ENCODE measurements at regions not wholly inside any gene's neighbourhood (a gene's known extent, or its start where the extent isn't known, plus 50 kb on each side); places are given as distances from the start of the nearest gene placed in this dataset.
"Not testable (repeated sequence)": the region's sequence is repeated elsewhere in the genome, so short reads cannot be mapped to it uniquely, and the experiment has no call there.

DNA sequence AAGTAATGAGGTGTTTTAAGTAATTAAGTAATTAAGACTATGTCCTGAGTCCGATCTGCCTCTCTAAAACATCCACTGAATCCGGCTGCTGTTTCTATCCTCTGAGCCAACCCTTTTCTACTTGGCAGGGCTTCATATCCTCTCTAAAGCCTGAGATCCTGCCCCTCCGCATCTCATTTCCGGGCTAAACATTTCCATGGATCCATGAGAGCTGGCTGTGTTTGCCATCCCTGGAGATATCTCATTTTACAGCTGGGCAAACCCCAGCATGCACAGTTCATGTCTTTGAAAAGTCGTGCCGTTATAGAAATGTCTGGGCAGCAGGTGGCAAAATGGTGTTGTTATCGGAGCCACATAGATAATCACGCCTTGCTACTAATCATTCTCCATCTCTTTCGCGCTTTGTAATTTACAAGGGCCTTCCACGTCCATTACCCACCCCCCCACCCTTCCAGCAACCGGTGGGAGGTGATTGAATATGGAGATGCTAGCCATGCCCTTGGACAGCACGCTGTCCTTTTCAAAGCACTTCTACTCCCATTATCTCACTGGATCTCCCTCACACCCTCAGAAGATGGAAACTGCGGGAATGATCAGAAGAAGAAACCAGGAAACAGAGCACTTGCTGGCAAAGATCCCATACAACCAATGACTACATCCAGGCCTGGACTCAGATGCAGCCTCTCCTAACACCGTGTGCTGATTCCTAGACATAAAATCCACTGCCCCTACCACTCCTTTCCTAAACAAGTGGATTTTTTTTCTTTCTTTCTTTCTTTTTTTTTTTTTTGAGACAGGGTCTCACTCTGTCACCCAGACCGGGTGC is 1189.2 kb downstream of the TYW1 start:
- TF ChIP-seq, protein P1, sequence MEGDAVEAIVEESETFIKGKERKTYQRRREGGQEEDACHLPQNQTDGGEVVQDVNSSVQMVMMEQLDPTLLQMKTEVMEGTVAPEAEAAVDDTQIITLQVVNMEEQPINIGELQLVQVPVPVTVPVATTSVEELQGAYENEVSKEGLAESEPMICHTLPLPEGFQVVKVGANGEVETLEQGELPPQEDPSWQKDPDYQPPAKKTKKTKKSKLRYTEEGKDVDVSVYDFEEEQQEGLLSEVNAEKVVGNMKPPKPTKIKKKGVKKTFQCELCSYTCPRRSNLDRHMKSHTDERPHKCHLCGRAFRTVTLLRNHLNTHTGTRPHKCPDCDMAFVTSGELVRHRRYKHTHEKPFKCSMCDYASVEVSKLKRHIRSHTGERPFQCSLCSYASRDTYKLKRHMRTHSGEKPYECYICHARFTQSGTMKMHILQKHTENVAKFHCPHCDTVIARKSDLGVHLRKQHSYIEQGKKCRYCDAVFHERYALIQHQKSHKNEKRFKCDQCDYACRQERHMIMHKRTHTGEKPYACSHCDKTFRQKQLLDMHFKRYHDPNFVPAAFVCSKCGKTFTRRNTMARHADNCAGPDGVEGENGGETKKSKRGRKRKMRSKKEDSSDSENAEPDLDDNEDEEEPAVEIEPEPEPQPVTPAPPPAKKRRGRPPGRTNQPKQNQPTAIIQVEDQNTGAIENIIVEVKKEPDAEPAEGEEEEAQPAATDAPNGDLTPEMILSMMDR (IDR thresholded peaks at IDR 0.05), result no peak
- Histone ChIP-seq H3K27ac (no peak overlapping the region), H3K4me3 (no peak overlapping the region), H3K36me3 (no peaks in the 10 kb centered on the region), H3K9me3 (no peaks in the 10 kb centered on the region), H3K4me1 (ENCODE audit: control insufficient read depth in 1 of 2, low read depth in 2 of 2) (no peaks in the 10 kb centered on the region), H3K27me3 (replicated peaks; ENCODE audit: insufficient read depth) (no peaks in the 10 kb centered on the region)
- ATAC-seq (ENCODE audit: insufficient number of reproducible peaks, low FRiP score, low read depth) (no peak), DNase-seq (ENCODE audit: low spot score) (no peak)

DNA sequence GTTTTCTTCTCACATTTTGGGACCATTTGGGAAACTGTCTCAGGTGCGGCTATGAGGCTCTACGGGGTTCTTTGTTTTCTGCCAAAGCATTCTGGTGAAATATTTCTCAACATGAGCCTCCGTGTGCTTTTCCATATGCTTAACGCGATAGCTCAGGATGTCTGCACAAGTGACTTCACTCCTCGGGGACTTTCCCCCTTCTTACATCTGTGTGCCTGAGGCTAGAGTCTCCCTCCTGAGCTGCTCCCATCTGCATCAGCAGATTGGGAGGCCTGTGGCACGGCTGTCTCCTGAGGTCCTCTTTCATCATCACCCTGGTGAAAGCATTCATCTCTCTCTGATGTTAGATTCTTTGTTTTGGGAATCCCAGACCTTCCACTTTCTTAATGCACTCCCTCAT is 1190.9 kb downstream of the TYW1 start:
- TF ChIP-seq, protein P1 (IDR thresholded peaks at IDR 0.05), result no peak
- Histone ChIP-seq H3K27ac (no peak overlapping the region), H3K27me3 (replicated peaks; ENCODE audit: insufficient read depth) (no peaks in the 10 kb centered on the region), H3K9me3 (no peaks in the 10 kb centered on the region), H3K4me3 (no peak overlapping the region), H3K36me3 (no peaks in the 10 kb centered on the region), H3K4me1 (ENCODE audit: control insufficient read depth in 1 of 2, low read depth in 2 of 2) (no peaks in the 10 kb centered on the region)
- ATAC-seq (ENCODE audit: insufficient number of reproducible peaks, low FRiP score, low read depth) (no peak), DNase-seq (ENCODE audit: low spot score) (no peak)

DNA sequence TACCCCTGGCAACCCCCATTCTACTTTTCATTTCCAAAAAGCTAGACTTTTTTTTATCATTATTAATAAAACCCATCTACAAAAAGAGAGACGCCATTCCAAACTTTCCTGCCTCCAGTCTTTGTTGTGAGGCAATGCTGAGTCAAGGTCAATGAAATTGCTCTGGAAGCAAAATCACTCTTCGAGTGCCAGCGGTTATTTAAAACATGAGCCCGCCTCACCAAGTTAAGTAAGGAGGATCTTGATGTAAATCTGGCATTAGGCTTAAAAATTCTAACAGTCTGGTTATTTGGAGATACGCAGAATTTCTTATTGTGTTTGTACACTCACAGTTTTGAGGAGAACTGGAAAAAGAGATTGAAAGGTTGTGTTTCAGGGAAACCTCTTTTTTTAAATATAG is 1196.3 kb downstream of the TYW1 start:
- ATAC-seq (ENCODE audit: insufficient number of reproducible peaks, low FRiP score, low read depth) (no peak), DNase-seq (ENCODE audit: low spot score) (no peak)
- no peak overlapping the region for H3K27ac ChIP-seq
- no peaks in the 10 kb centered on the region for H3K27me3 ChIP-seq (replicated peaks; ENCODE audit: insufficient read depth)
- H3K4me1 ChIP-seq (ENCODE audit: control insufficient read depth in 1 of 2, low read depth in 2 of 2), result no peaks in the 10 kb centered on the region
- H3K9me3 ChIP-seq, result peaks cover 2% of the 10 kb centered on the region
- TF ChIP-seq, protein P1 (IDR thresholded peaks at IDR 0.05), result no peak
- no peaks in the 10 kb centered on the region for H3K36me3 ChIP-seq
- H3K4me3 ChIP-seq, result no peak overlapping the region

DNA sequence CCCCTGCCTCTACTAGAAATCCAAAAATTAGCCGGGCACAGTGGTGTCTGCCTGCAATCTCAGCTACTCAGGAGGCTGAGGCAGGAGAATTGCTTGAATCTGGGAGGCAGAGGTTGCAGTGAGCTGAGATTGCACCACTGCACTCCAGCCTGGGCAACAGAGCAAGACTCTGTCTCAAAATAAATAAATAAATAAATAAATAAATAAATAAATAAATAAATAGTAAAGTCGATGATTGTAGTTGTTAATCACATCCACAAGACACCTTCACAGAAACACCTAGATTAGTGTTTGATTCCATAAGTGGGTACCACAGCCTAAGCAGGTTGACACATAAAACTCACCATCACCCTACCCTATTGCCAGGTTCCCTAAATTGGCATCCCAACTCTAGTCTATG is 1199.0 kb downstream of the TYW1 start:
- not testable (repeated sequence) for H3K27me3 ChIP-seq (replicated peaks; ENCODE audit: insufficient read depth)

DNA sequence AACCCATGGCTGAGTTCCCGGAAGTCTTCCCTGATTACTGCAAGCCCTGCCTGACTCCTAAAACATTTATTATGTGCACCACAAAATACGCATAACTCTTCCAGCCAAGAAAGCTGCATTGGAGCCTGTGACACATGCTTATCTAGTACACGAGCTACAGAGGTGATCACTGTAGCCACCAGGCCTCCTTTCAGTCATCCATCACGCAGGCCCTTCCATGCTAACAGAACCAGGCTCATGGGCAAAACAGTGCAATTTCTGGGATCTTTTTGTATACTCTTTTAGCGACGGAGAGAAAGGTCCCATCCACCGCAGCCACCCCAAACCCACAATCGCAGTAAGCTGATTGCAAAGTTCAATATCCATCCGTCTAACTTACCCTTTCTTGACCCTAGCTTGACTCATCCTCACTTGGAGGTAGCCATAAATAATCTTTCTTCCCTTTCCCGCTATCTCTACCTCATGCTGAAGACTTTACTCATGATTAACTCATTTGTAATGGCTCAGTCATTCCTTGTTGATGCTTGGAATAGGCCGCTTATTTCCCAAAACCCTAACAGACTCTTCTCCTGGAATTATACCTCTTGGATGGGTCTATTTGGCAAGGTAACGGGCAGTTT is 1203.5 kb downstream of the TYW1 start:
- ATAC-seq (ENCODE audit: insufficient number of reproducible peaks, low FRiP score, low read depth), result no peak
- H3K27me3 ChIP-seq (replicated peaks; ENCODE audit: insufficient read depth), result no peaks in the 10 kb centered on the region
- H3K4me3 ChIP-seq, result no peak overlapping the region
- TF ChIP-seq, protein P1 (IDR thresholded peaks at IDR 0.05), result no peak
- H3K36me3 ChIP-seq, result no peaks in the 10 kb centered on the region
- no peaks in the 10 kb centered on the region for H3K4me1 ChIP-seq (ENCODE audit: control insufficient read depth in 1 of 2, low read depth in 2 of 2)
- no peak overlapping the region for H3K27ac ChIP-seq
- H3K9me3 ChIP-seq, result no peaks in the 10 kb centered on the region
- no peak for DNase-seq (ENCODE audit: low spot score)

More for the DNA sequence above, 1199.0 kb downstream of the TYW1 start:
- not testable (repeated sequence) for H3K9me3 ChIP-seq; H3K36me3 ChIP-seq; ATAC-seq (ENCODE audit: insufficient number of reproducible peaks, low FRiP score, low read depth); H3K4me3 ChIP-seq; DNase-seq (ENCODE audit: low spot score); H3K4me1 ChIP-seq (ENCODE audit: control insufficient read depth in 1 of 2, low read depth in 2 of 2); H3K27ac ChIP-seq
